ENCODE measurements at regions not wholly inside any gene's neighbourhood (a gene's known extent, or its start where the extent isn't known, plus 50 kb on each side); places are given as distances from the start of the nearest gene placed in this dataset.

GRCh38 chr16:65773301-65773874, 593.1 kb upstream of the CDH5 start:
- TF ChIP-seq CTCF (IDR thresholded peaks at IDR 0.05; ENCODE audit: poor library complexity, severe bottlenecking): no peak
- H3K36me3 ChIP-seq (ENCODE audit: low read depth): no peaks in the 10 kb centered on the region
- no peak for ATAC-seq (ENCODE audit: low read depth)
- H3K9me3 ChIP-seq (ENCODE audit: severe bottlenecking): peaks cover 7% of the 10 kb centered on the region
- no peaks in the 10 kb centered on the region for H3K27me3 ChIP-seq (ENCODE audit: insufficient read depth, poor library complexity, severe bottlenecking)
- H3K4me3 ChIP-seq (ENCODE audit: severe bottlenecking): no peak overlapping the region
- H3K4me1 ChIP-seq (ENCODE audit: insufficient read depth, poor library complexity, severe bottlenecking): peaks cover 3% of the 10 kb centered on the region
- H3K27ac ChIP-seq (ENCODE audit: poor library complexity, severe bottlenecking): no peak overlapping the region
- DNase-seq (ENCODE audit: low spot score): no peak

GRCh38 chr16:65772134-65772732, 594.3 kb upstream of the CDH5 start:
- TF ChIP-seq CTCF (IDR thresholded peaks at IDR 0.05; ENCODE audit: poor library complexity, severe bottlenecking): no peak
- Histone ChIP-seq H3K27me3 (ENCODE audit: insufficient read depth, poor library complexity, severe bottlenecking) (no peaks in the 10 kb centered on the region), H3K4me3 (ENCODE audit: severe bottlenecking) (no peak overlapping the region), H3K27ac (ENCODE audit: poor library complexity, severe bottlenecking) (no peak overlapping the region), H3K4me1 (ENCODE audit: insufficient read depth, poor library complexity, severe bottlenecking) (peaks cover 3% of the 10 kb centered on the region), H3K9me3 (ENCODE audit: severe bottlenecking) (peaks cover 7% of the 10 kb centered on the region), H3K36me3 (ENCODE audit: low read depth) (no peaks in the 10 kb centered on the region)
- ATAC-seq (ENCODE audit: low read depth) (no peak), DNase-seq (ENCODE audit: low spot score) (no peak)

GRCh38 chr16:65771707-65772106, 594.8 kb upstream of the CDH5 start:
- TF ChIP-seq CTCF (IDR thresholded peaks at IDR 0.05; ENCODE audit: poor library complexity, severe bottlenecking): no peak
- peaks cover 3% of the 10 kb centered on the region for H3K4me1 ChIP-seq (ENCODE audit: insufficient read depth, poor library complexity, severe bottlenecking)
- no peak for DNase-seq (ENCODE audit: low spot score)

GRCh38 chr16:65770752-65771151, 595.7 kb upstream of the CDH5 start:
- no peak overlapping the region for H3K27ac ChIP-seq (ENCODE audit: poor library complexity, severe bottlenecking)
- H3K4me3 ChIP-seq (ENCODE audit: severe bottlenecking): no peak overlapping the region
- H3K9me3 ChIP-seq (ENCODE audit: severe bottlenecking): peaks cover 7% of the 10 kb centered on the region
- H3K4me1 ChIP-seq (ENCODE audit: insufficient read depth, poor library complexity, severe bottlenecking): peaks cover 3% of the 10 kb centered on the region
- TF ChIP-seq CTCF (IDR thresholded peaks at IDR 0.05; ENCODE audit: poor library complexity, severe bottlenecking): no peak
- ATAC-seq (ENCODE audit: low read depth): no peak
- no peak for DNase-seq (ENCODE audit: low spot score)
- no peaks in the 10 kb centered on the region for H3K36me3 ChIP-seq (ENCODE audit: low read depth)
- no peaks in the 10 kb centered on the region for H3K27me3 ChIP-seq (ENCODE audit: insufficient read depth, poor library complexity, severe bottlenecking)

More at GRCh38 chr16:65771707-65772106, 594.8 kb upstream of the CDH5 start:
- no peak overlapping the region for H3K27ac ChIP-seq (ENCODE audit: poor library complexity, severe bottlenecking)
- peaks cover 7% of the 10 kb centered on the region for H3K9me3 ChIP-seq (ENCODE audit: severe bottlenecking)
- no peak for ATAC-seq (ENCODE audit: low read depth)
- no peaks in the 10 kb centered on the region for H3K27me3 ChIP-seq (ENCODE audit: insufficient read depth, poor library complexity, severe bottlenecking)
- no peaks in the 10 kb centered on the region for H3K36me3 ChIP-seq (ENCODE audit: low read depth)
- H3K4me3 ChIP-seq (ENCODE audit: severe bottlenecking): no peak overlapping the region

GRCh38 chr16:65769776-65770438, 596.6 kb upstream of the CDH5 start:
- no peak for TF ChIP-seq CTCF (IDR thresholded peaks at IDR 0.05; ENCODE audit: poor library complexity, severe bottlenecking)
- ATAC-seq (ENCODE audit: low read depth) (no peak), DNase-seq (ENCODE audit: low spot score) (no peak)
- Histone ChIP-seq H3K4me3 (ENCODE audit: severe bottlenecking) (no peak overlapping the region), H3K4me1 (ENCODE audit: insufficient read depth, poor library complexity, severe bottlenecking) (peaks cover 3% of the 10 kb centered on the region), H3K27ac (ENCODE audit: poor library complexity, severe bottlenecking) (no peak overlapping the region), H3K9me3 (ENCODE audit: severe bottlenecking) (peaks cover 7% of the 10 kb centered on the region), H3K36me3 (ENCODE audit: low read depth) (no peaks in the 10 kb centered on the region), H3K27me3 (ENCODE audit: insufficient read depth, poor library complexity, severe bottlenecking) (no peaks in the 10 kb centered on the region)
